T-helper 1 cell (primary cell): ENCODE measurements at regions not wholly inside any gene's neighbourhood (a gene's known extent, or its start where the extent isn't known, plus 50 kb on each side); places are given as distances from the start of the nearest gene placed in this dataset.
"Not testable (repeated sequence)": the region's sequence is repeated elsewhere in the genome, so short reads cannot be mapped to it uniquely, and the experiment has no call there.

ENCODE experiments used
- DNase-seq, 5 donors: peaks; one replicate each; pipeline ENCODE4 v3.0.0-alpha.2; 2012 to 2020

- DNase-seq, result no peak
Measured at GRCh38 chr14:23694949-23695663, 58.9 kb downstream of the DHRS2 start.

GRCh38 chr14:23695664-23695999 lies 59.5 kb downstream of the DHRS2 start:
- no peak for DNase-seq

- no peak for DNase-seq
Measured at GRCh38 chr14:23696701-23697239, 60.6 kb downstream of the DHRS2 start.

GRCh38 chr14:23697680-23698079 lies 61.5 kb downstream of the DHRS2 start:
- no peak for DNase-seq

- no peak for DNase-seq
Measured at GRCh38 chr14:23702656-23703426, 66.7 kb downstream of the DHRS2 start.

- no peak for DNase-seq
Measured at GRCh38 chr14:23704890-23705289, 68.7 kb downstream of the DHRS2 start.

GRCh38 chr14:23707415-23707814 lies 71.3 kb downstream of the DHRS2 start:
- DNase-seq, result no peak

GRCh38 chr14:23708343-23708742 lies 72.2 kb downstream of the DHRS2 start:
- DNase-seq, result no peak

GRCh38 chr14:23709923-23710322 lies 73.8 kb downstream of the DHRS2 start:
- DNase-seq, result no peak

- DNase-seq, result no peak
Measured at GRCh38 chr14:23712287-23712686, 76.1 kb downstream of the DHRS2 start.

- DNase-seq, result no peak
Measured at GRCh38 chr14:23719225-23719985, 83.2 kb downstream of the DHRS2 start.

- DNase-seq, result no peak
Measured at GRCh38 chr14:23722675-23723074, 86.5 kb downstream of the DHRS2 start.

- DNase-seq, result no peak
Measured at GRCh38 chr14:23723911-23724310, 87.7 kb downstream of the DHRS2 start.

GRCh38 chr14:23725528-23725927 lies 89.4 kb downstream of the DHRS2 start:
- DNase-seq, result no peak

- DNase-seq, result no peak
Measured at GRCh38 chr14:23725980-23726710, 90.0 kb downstream of the DHRS2 start.

GRCh38 chr14:23727566-23728335 lies 91.6 kb downstream of the DHRS2 start:
- DNase-seq, result peak in 1 of 5 donors; percentile 13

- DNase-seq, result no peak
Measured at GRCh38 chr14:23728791-23729190, 92.6 kb downstream of the DHRS2 start.

GRCh38 chr14:23729720-23730387 lies 93.7 kb downstream of the DHRS2 start:
- no peak for DNase-seq

- DNase-seq, result no peak
Measured at GRCh38 chr14:23735394-23735793, 99.2 kb downstream of the DHRS2 start.

- not testable (repeated sequence) for DNase-seq
Measured at GRCh38 chr14:23744368-23744767, 108.2 kb downstream of the DHRS2 start.

- no peak for DNase-seq
Measured at GRCh38 chr14:23750357-23750756, 114.2 kb downstream of the DHRS2 start.
